ENCODE measurements at regions not wholly inside any gene's neighbourhood (a gene's known extent, or its start where the extent isn't known, plus 50 kb on each side); places are given as distances from the start of the nearest gene placed in this dataset.

DNA sequence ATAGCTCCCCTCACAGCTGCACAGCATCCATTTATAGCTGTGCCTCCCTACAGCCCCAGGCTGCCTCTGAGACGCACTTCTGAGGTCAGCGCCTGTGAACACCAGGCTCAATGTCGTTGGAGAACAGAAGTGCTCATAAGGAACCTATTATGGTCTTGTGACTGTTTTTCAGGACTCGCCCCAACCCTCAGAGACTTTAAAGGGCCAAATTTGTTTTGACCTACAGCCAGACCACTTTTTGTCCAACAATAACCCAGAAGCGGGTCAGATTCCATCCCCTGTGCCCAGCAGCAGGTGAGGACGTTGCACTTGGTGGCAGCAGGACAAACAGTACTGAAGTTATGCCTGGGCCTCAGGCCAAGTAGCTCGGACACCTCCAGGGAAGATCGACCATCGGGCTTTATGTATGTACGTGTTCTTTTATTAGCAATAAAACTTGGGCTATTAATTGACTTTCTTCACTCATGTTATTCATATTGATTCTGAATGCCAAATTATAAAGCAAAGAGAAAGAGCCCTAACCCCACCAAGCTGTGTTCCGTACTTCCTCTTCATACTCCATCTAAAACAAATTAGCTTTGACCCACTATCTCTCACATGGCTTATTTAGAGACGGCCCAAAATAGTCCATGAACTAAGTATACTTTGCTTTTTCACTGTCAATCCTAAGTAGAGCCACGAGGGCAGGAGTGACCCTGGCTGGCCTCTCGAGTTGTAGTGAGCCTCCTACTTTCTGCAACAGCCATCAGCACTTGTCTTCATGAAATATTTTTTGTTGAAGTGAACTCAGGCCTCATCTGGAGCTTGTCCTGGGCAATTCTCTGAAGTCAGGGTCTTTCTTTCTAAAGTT, 92.3 kb upstream of the PAX6 start:
- no peak for ATAC-seq
- TF ChIP-seq CSDC2 (CRISPR knock-in tag; IDR thresholded peaks at IDR 0.05) = no peak
- no peak for TF ChIP-seq ZNF565 (CRISPR knock-in tag; conservative IDR thresholded peaks at IDR 0.05; ENCODE audit: low read depth)
- no peak for TF ChIP-seq BACH2 (CRISPR knock-in tag; IDR thresholded peaks at IDR 0.05; ENCODE audit: borderline replicate concordance)
- TF ChIP-seq ESRRG (CRISPR knock-in tag; IDR thresholded peaks at IDR 0.05) = no peak
- TF ChIP-seq, protein P1, sequence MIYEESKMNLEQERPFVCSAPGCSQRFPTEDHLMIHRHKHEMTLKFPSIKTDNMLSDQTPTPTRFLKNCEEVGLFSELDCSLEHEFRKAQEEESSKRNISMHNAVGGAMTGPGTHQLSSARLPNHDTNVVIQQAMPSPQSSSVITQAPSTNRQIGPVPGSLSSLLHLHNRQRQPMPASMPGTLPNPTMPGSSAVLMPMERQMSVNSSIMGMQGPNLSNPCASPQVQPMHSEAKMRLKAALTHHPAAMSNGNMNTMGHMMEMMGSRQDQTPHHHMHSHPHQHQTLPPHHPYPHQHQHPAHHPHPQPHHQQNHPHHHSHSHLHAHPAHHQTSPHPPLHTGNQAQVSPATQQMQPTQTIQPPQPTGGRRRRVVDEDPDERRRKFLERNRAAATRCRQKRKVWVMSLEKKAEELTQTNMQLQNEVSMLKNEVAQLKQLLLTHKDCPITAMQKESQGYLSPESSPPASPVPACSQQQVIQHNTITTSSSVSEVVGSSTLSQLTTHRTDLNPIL (CRISPR knock-in tag; IDR thresholded peaks at IDR 0.05; ENCODE audit: low read depth) = no peak
- TF ChIP-seq RARB (CRISPR knock-in tag; IDR thresholded peaks at IDR 0.05) = no peak
- TF ChIP-seq, protein P2, sequence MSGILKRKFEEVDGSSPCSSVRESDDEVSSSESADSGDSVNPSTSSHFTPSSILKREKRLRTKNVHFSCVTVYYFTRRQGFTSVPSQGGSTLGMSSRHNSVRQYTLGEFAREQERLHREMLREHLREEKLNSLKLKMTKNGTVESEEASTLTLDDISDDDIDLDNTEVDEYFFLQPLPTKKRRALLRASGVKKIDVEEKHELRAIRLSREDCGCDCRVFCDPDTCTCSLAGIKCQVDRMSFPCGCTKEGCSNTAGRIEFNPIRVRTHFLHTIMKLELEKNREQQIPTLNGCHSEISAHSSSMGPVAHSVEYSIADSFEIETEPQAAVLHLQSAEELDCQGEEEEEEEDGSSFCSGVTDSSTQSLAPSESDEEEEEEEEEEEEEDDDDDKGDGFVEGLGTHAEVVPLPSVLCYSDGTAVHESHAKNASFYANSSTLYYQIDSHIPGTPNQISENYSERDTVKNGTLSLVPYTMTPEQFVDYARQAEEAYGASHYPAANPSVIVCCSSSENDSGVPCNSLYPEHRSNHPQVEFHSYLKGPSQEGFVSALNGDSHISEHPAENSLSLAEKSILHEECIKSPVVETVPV (CRISPR knock-in tag; IDR thresholded peaks at IDR 0.05) = no peak
- no peak for TF ChIP-seq TOX (CRISPR knock-in tag; IDR thresholded peaks at IDR 0.05; ENCODE audit: borderline replicate concordance)
- no peak for TF ChIP-seq ZNF8 (CRISPR knock-in tag; IDR thresholded peaks at IDR 0.05)
- no peak for TF ChIP-seq GLIS3 (CRISPR knock-in tag; IDR thresholded peaks at IDR 0.05)
- TF ChIP-seq ZFP3 (CRISPR knock-in tag; IDR thresholded peaks at IDR 0.05) = no peak

DNA sequence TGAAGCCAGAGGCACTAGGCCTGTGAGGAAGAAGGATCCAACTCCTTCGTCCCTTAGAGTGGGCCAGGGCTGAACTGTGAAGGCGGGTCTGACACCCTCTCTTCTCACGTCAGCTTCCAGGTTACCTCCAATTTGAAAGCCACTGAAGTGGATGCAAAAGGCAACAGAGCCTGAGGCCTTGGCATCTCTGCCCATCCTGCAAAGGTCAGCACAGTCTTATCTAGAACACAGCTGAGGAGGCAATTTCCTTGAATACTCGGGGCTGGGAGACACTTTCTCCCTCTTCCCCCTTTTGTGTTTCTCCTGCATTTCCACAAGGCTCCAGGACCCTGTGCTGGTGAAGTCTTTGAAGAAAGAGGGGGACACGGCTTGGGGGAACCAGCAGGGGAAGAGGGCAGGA, 91.6 kb upstream of the PAX6 start:
- TF ChIP-seq RARB (CRISPR knock-in tag; IDR thresholded peaks at IDR 0.05) (no peak), ZNF565 (CRISPR knock-in tag; conservative IDR thresholded peaks at IDR 0.05; ENCODE audit: low read depth) (no peak), BACH2 (CRISPR knock-in tag; IDR thresholded peaks at IDR 0.05; ENCODE audit: borderline replicate concordance) (no peak), ZFP30 (CRISPR knock-in tag; IDR thresholded peaks at IDR 0.05) (no peak), TOX (CRISPR knock-in tag; IDR thresholded peaks at IDR 0.05; ENCODE audit: borderline replicate concordance) (no peak)
- no peak for ATAC-seq

- TF ChIP-seq TOX (CRISPR knock-in tag; IDR thresholded peaks at IDR 0.05; ENCODE audit: borderline replicate concordance) (no peak), RARB (CRISPR knock-in tag; IDR thresholded peaks at IDR 0.05) (no peak), TSHZ2 (CRISPR knock-in tag; IDR thresholded peaks at IDR 0.05) (no peak), TCF4 (CRISPR knock-in tag; IDR thresholded peaks at IDR 0.05; ENCODE audit: borderline replicate concordance) (no peak), ZNF8 (CRISPR knock-in tag; IDR thresholded peaks at IDR 0.05) (no peak), BACH2 (CRISPR knock-in tag; IDR thresholded peaks at IDR 0.05; ENCODE audit: borderline replicate concordance) (no peak), ZFP30 (CRISPR knock-in tag; IDR thresholded peaks at IDR 0.05) (no peak), ARNTL (CRISPR knock-in tag; IDR thresholded peaks at IDR 0.05; ENCODE audit: borderline replicate concordance, low read depth) (no peak), ESRRG (CRISPR knock-in tag; IDR thresholded peaks at IDR 0.05) (no peak), ZNF565 (CRISPR knock-in tag; conservative IDR thresholded peaks at IDR 0.05; ENCODE audit: low read depth) (no peak), ZFP3 (CRISPR knock-in tag; IDR thresholded peaks at IDR 0.05) (no peak), PPARA (CRISPR knock-in tag; IDR thresholded peaks at IDR 0.05; ENCODE audit: borderline replicate concordance) (no peak), ZNF70 (CRISPR knock-in tag; IDR thresholded peaks at IDR 0.05) (no peak), SNAI2 (CRISPR knock-in tag; IDR thresholded peaks at IDR 0.05) (no peak), GLIS3 (CRISPR knock-in tag; IDR thresholded peaks at IDR 0.05) (no peak)
- TF ChIP-seq, protein P2 (CRISPR knock-in tag; IDR thresholded peaks at IDR 0.05) = no peak
- no peak for ATAC-seq
Observed at GRCh38 chr11:31895926-31896325, 84.8 kb upstream of the PAX6 start.

GRCh38 chr11:31887180-31887579, 76.1 kb upstream of the PAX6 start:
- ATAC-seq = no peak
- TF ChIP-seq, protein P1 (CRISPR knock-in tag; IDR thresholded peaks at IDR 0.05; ENCODE audit: low read depth) = no peak
- TF ChIP-seq RARB (CRISPR knock-in tag; IDR thresholded peaks at IDR 0.05) (no peak), ZFP3 (CRISPR knock-in tag; IDR thresholded peaks at IDR 0.05) (no peak), TOX (CRISPR knock-in tag; IDR thresholded peaks at IDR 0.05; ENCODE audit: borderline replicate concordance) (no peak), TSHZ2 (CRISPR knock-in tag; IDR thresholded peaks at IDR 0.05) (no peak), ZFP30 (CRISPR knock-in tag; IDR thresholded peaks at IDR 0.05) (no peak), SNAI2 (CRISPR knock-in tag; IDR thresholded peaks at IDR 0.05) (no peak), PPARA (CRISPR knock-in tag; IDR thresholded peaks at IDR 0.05; ENCODE audit: borderline replicate concordance) (no peak), ZNF565 (CRISPR knock-in tag; conservative IDR thresholded peaks at IDR 0.05; ENCODE audit: low read depth) (no peak), ZNF70 (CRISPR knock-in tag; IDR thresholded peaks at IDR 0.05) (no peak)
- TF ChIP-seq, protein P2 (CRISPR knock-in tag; IDR thresholded peaks at IDR 0.05) = no peak
